PFSK-1 (cell line): ENCODE measurements at regions not wholly inside any gene's neighbourhood (a gene's known extent, or its start where the extent isn't known, plus 50 kb on each side); places are given as distances from the start of the nearest gene placed in this dataset.

Experiments used
- POLR2AphosphoS5 ChIP-seq: IDR thresholded peaks from 2 replicates; pipeline ENCODE4 v1.6.1; 2012; ENCODE audit warnings: low read depth, mild to moderate bottlenecking, control low read depth, low read length, moderate library complexity
- REST ChIP-seq, 2 experiments: IDR thresholded peaks; 2 replicates each; pipeline versions ENCODE4 v1.6.1 to v1.8.0; 2011 to 2012; ENCODE audit warnings: low read depth in 2 of 2, low read length in 2 of 2, control low read depth in 1 of 2, inconsistent platforms in 1 of 2, mild to moderate bottlenecking in 1 of 2, moderate library complexity in 1 of 2; ENCODE audit not compliant: insufficient read depth in 1 of 2
- SIN3A ChIP-seq: IDR thresholded peaks from 2 replicates; pipeline ENCODE4 v1.6.1; 2012; ENCODE audit warnings: mild to moderate bottlenecking, low read length, moderate library complexity, borderline replicate concordance; ENCODE audit not compliant: insufficient read depth
- TAF1 ChIP-seq: IDR thresholded peaks from 2 replicates; pipeline ENCODE4 v1.6.1; 2012; ENCODE audit warnings: low read length, control low read depth, borderline replicate concordance; ENCODE audit not compliant: insufficient read depth

DNA sequence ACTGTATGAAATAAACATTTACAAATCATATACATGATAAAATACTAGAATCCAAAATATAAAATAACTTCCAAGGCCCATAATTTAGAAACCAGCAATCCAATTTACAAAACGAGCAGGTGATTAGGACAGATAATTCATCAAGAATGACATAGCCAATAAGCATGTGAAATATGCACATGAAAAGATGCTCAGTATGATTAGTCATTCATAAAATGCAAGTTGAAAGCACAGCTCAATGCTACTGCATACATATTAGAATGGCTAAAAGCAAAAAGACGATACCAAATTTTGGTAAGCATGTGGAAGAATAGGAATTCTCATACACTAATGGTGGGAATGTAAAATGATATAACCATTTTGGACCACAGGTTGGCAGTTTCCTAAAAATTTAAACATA is 837.2 kb upstream of the MIR17HG start:
- TF ChIP-seq POLR2AphosphoS5: no peak
- no peak for TF ChIP-seq TAF1
- no peak for TF ChIP-seq REST (IDR thresholded peaks at IDR 0.05; ENCODE audit: insufficient read depth in 1 of 2, low read depth in 2 of 2, low read length in 2 of 2)
- no peak for TF ChIP-seq SIN3A
